ENCODE measurements at regions not wholly inside any gene's neighbourhood (a gene's known extent, or its start where the extent isn't known, plus 50 kb on each side); places are given as distances from the start of the nearest gene placed in this dataset.

GRCh38 chr5:165309446-165309845, 1804.0 kb downstream of the MAT2B start:
- H3K36me3 Mint-ChIP-seq (ENCODE audit: low read depth) = no peaks in the 10 kb centered on the region
- H3K27me3 Mint-ChIP-seq (ENCODE audit: low read depth) = no peaks in the 10 kb centered on the region
- no peak overlapping the region for H3K4me3 Mint-ChIP-seq (ENCODE audit: unreplicated experiment)
- DNase-seq (ENCODE audit: low spot score) = no peak
- H3K9me3 Mint-ChIP-seq (ENCODE audit: low read depth) = peaks cover 3% of the 10 kb centered on the region
- H3K27ac Mint-ChIP-seq (ENCODE audit: unreplicated experiment) = no peak overlapping the region
- TF ChIP-seq CTCF (IDR thresholded peaks at IDR 0.05) = no peak
- no peaks in the 10 kb centered on the region for H3K4me1 Mint-ChIP-seq (ENCODE audit: low read depth)

GRCh38 chr5:165310031-165310430, 1804.6 kb downstream of the MAT2B start:
- no peak for DNase-seq (ENCODE audit: low spot score)
- H3K9me3 Mint-ChIP-seq (ENCODE audit: low read depth) = peaks cover 3% of the 10 kb centered on the region
- no peak overlapping the region for H3K27ac Mint-ChIP-seq (ENCODE audit: unreplicated experiment)
- no peaks in the 10 kb centered on the region for H3K36me3 Mint-ChIP-seq (ENCODE audit: low read depth)
- TF ChIP-seq CTCF (IDR thresholded peaks at IDR 0.05) = no peak
- no peaks in the 10 kb centered on the region for H3K27me3 Mint-ChIP-seq (ENCODE audit: low read depth)
- no peak overlapping the region for H3K4me3 Mint-ChIP-seq (ENCODE audit: unreplicated experiment)
- no peaks in the 10 kb centered on the region for H3K4me1 Mint-ChIP-seq (ENCODE audit: low read depth)

GRCh38 chr5:165321912-165322311, 1816.5 kb downstream of the MAT2B start:
- H3K4me1 Mint-ChIP-seq (ENCODE audit: low read depth) = no peaks in the 10 kb centered on the region
- H3K36me3 Mint-ChIP-seq (ENCODE audit: low read depth) = no peaks in the 10 kb centered on the region
- no peak overlapping the region for H3K27ac Mint-ChIP-seq (ENCODE audit: unreplicated experiment)
- no peaks in the 10 kb centered on the region for H3K27me3 Mint-ChIP-seq (ENCODE audit: low read depth)
- no peak for DNase-seq (ENCODE audit: low spot score)
- no peak overlapping the region for H3K4me3 Mint-ChIP-seq (ENCODE audit: unreplicated experiment)
- peaks cover 13% of the 10 kb centered on the region for H3K9me3 Mint-ChIP-seq (ENCODE audit: low read depth)
- TF ChIP-seq CTCF (IDR thresholded peaks at IDR 0.05) = no peak

- DNase-seq (ENCODE audit: low spot score) = no peak
- Mint-ChIP-seq H3K27me3 (ENCODE audit: low read depth) (no peaks in the 10 kb centered on the region), H3K4me1 (ENCODE audit: low read depth) (no peaks in the 10 kb centered on the region), H3K27ac (ENCODE audit: unreplicated experiment) (no peak overlapping the region), H3K4me3 (ENCODE audit: unreplicated experiment) (no peak overlapping the region), H3K9me3 (ENCODE audit: low read depth) (peaks cover 5% of the 10 kb centered on the region), H3K36me3 (ENCODE audit: low read depth) (no peaks in the 10 kb centered on the region)
- TF ChIP-seq CTCF (IDR thresholded peaks at IDR 0.05) = no peak
These were observed 1819.8 kb downstream of the MAT2B start for GRCh38 chr5:165325221-165325620.

- Mint-ChIP-seq H3K4me1 (ENCODE audit: low read depth) (no peaks in the 10 kb centered on the region), H3K27ac (ENCODE audit: unreplicated experiment) (no peak overlapping the region), H3K4me3 (ENCODE audit: unreplicated experiment) (no peak overlapping the region), H3K9me3 (ENCODE audit: low read depth) (peaks cover 5% of the 10 kb centered on the region), H3K36me3 (ENCODE audit: low read depth) (no peaks in the 10 kb centered on the region), H3K27me3 (ENCODE audit: low read depth) (no peaks in the 10 kb centered on the region)
- DNase-seq (ENCODE audit: low spot score) = no peak
- no peak for TF ChIP-seq CTCF (IDR thresholded peaks at IDR 0.05)
These were observed 1822.2 kb downstream of the MAT2B start for GRCh38 chr5:165327631-165328030.
